Fibroblast of skin of left quadriceps (primary cell): ENCODE measurements at regions not wholly inside any gene's neighbourhood (a gene's known extent, or its start where the extent isn't known, plus 50 kb on each side); places are given as distances from the start of the nearest gene placed in this dataset.

Experiments used
- DNase-seq, 2 experiments: peaks; one replicate each; pipeline ENCODE4 v3.0.0-alpha.2; 2013; ENCODE audit warnings: low read depth in 2 of 2

DNA sequence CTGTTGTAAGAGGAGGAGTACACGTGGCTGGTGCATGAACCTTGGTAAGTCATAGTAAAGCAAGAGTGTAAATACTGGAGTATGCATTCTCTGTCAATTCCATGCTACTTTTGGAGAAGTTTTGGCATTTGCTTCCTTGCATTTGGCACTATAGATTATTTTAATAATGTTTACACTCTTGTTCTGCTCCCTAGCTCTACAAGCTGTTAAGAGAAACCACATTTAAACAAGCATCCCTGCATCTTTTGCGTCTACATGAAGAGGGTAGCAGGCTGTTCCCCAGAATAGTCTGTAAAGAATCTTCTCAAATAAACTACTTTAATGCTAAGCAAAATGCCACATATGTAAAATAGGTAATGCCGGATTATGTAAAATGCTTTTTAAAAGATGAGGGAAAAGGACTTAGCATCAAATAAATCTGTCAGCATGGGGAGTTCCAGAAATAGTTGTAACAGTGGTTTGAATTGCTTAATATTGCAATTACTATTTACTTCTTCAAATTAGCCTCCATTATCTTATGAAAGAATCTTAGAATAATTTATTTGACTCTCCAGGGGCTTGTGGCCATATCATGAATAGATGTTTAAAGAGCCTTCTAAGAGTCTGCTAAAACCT lies 2127.3 kb upstream of the WWC1 start:
- DNase-seq = no peak

DNA sequence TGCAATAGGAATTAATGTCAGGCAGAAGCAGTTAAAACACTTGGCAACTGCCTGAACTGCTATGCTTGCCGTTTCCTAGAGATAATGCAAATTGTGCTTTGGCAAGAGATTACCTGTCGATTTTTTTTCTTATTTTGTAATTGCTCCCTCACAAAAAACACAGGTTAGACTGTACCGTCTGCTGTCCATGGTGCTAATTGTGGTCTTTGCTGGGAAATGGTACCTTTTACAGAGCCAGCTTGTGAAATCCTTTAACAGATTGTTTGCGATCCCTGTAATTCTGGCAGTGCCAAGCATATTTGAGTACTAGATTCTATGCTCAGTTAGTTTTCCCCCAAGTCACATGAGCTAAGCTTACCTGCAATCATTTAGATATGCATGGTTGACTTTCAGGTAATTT lies 2125.8 kb upstream of the WWC1 start:
- DNase-seq = no peak

DNA sequence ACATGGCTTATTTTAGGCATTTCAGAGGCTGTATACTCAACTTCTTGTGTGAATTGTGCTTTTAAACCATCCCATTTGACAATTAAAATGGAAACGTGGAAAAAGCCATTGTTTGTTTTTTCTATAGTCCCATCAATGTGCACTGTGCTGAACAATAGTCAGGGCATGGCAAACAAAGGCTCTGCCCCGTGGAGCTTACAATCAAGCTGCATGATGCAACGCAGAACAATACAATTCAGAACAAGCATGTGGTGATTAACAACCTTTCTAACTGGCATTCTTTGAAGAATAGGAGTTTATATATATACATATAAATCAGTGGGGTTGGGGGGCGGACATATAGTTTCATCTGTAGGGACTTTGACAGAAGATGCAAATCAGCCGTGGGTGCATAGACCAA lies 2125.4 kb upstream of the WWC1 start:
- DNase-seq = no peak

- DNase-seq = no peak
These were observed 2118.8 kb upstream of the WWC1 start for GRCh38 chr5:166172597-166172996.

GRCh38 chr5:166178411-166179080 lies 2112.9 kb upstream of the WWC1 start:
- DNase-seq = no peak

- no peak for DNase-seq
These were observed 2106.3 kb upstream of the WWC1 start for GRCh38 chr5:166185185-166185584.

- no peak for DNase-seq
These were observed 2102.7 kb upstream of the WWC1 start for GRCh38 chr5:166188501-166189325.

- no peak for DNase-seq
These were observed 2098.7 kb upstream of the WWC1 start for GRCh38 chr5:166192696-166193095.

DNA sequence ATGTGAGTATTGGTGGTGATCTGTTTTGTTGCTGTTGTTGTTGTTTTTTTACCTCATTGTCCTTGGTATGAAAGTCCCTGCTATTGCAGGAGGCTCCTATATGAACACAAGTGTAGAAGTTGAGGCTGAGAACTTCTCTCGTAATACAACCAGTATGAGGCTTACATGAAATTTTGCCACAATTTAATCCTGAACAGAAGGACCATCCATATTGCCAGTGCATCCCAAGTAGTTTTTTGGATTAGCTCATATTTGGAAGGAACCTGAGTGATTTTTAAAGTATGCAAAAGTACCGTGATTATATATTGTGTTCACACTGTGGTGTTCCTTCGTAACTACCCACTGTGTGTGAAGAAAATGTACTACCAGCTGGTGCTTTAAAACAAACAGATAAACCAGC lies 2095.5 kb upstream of the WWC1 start:
- DNase-seq = no peak

- no peak for DNase-seq
These were observed 2090.9 kb upstream of the WWC1 start for GRCh38 chr5:166200532-166200931.

DNA sequence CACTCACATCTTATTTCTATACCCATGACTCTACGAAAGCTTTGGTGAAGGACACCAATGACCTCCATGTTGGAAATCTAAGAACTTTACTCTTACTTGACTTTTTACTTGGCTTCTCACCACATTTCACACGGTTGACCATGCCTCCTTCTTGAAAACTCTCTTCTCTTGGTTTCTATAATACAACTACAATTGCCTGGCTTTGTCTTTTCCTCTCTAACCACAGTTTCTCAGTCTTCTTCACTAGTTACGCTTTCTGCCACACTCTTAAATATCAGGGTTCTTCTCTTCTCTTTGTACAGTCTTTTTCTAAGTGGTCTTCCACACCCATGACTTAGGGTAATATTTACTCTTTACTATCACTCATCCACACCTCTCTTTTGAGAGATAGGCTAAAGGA lies 2079.8 kb upstream of the WWC1 start:
- no peak for DNase-seq

- no peak for DNase-seq
These were observed 2055.1 kb upstream of the WWC1 start for GRCh38 chr5:166236327-166236726.

DNA sequence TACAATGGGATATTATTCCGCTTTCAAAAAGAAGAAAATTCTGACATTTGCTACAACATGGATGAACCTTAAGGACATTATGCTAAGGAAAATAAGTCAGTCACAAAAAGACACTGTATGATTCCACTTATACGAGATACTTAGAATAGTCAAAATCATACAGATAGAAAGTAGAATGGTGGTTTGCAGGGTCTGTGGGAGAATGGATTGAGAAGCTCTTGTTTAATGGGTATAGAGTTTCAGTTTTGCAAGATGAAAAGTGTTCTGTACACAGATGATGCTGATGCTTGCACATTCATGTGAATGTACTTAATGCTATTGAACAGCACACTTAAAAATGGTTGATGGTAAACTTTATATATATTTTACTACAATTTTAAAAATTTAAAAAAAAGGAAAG lies 2050.7 kb upstream of the WWC1 start:
- DNase-seq = no peak

- DNase-seq = no peak
These were observed 2045.9 kb upstream of the WWC1 start for GRCh38 chr5:166245556-166245955.

GRCh38 chr5:166251786-166252185 lies 2039.7 kb upstream of the WWC1 start:
- no peak for DNase-seq

GRCh38 chr5:166257661-166258060 lies 2033.8 kb upstream of the WWC1 start:
- no peak for DNase-seq

GRCh38 chr5:166262395-166262794 lies 2029.0 kb upstream of the WWC1 start:
- no peak for DNase-seq

- no peak for DNase-seq
These were observed 2023.5 kb upstream of the WWC1 start for GRCh38 chr5:166267907-166268306.

DNA sequence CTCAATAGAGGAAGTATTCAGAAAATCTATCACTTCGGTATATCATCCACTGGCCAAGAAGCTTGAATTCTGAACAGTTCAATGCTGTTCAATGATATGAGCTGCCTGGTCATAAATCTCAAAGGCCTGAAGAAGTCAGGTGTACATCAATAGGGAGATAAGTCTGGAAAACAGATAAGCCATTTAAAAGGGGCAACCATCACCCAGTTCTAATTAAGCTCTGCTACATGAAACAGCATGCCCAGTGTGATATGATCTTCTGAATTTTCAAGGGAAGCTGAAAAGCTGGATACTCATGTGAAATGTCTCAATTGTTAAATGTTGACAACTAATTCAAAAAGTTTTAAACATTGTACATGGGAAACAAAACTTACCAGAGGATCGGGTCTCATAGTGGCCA lies 2020.7 kb upstream of the WWC1 start:
- no peak for DNase-seq

GRCh38 chr5:166276006-166276405 lies 2015.4 kb upstream of the WWC1 start:
- no peak for DNase-seq

DNA sequence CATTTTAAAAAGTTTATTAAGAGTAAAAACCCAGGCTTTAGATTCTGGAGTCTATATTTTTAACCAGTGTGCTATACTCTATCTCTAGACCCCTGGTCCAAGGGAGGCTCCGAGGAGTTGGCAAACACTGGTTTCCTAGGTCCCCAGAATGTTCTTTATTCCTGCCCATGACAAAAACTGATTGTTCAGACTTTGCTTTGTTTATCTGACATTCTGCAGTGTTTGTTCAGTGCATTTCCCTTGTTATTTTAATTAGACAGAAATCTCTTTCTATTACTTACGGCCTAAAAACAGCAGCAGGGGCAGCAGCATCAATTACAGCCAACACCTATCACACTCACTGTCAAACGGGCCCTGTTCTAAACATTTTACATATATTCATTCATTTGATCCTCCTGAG lies 2011.6 kb upstream of the WWC1 start:
- no peak for DNase-seq

- DNase-seq = peak; percentile 7 to 14
These were observed 2010.0 kb upstream of the WWC1 start for GRCh38 chr5:166281433-166281832.

DNA sequence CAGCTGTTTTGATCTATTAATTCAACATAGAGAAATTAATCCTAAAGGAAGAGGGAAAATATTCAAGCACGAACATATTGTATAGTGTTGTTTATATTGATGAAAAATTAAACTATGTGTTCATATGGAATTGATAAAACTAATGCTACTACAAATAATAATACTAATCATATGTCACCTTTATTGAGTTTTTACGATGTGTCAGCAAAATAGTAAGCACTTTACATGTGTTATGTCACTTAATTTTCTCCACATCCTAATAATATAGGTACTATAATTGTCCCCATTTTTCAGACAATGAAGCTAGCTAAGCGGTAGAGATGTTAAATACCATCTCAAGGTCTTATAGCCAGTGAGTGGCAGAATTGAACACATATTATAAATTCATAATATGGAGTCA lies 2008.5 kb upstream of the WWC1 start:
- DNase-seq = no peak
